ENCODE measurements at regions not wholly inside any gene's neighbourhood (a gene's known extent, or its start where the extent isn't known, plus 50 kb on each side); places are given as distances from the start of the nearest gene placed in this dataset.

- DNase-seq = no peak
Measured at GRCh38 chr1:195799016-195799415, 809.2 kb downstream of the KCNT2 start.

GRCh38 chr1:195794225-195794624 is 814.0 kb downstream of the KCNT2 start:
- DNase-seq = no peak

- DNase-seq = no peak
Measured at GRCh38 chr1:195791796-195792195, 816.4 kb downstream of the KCNT2 start.

- no peak for DNase-seq
Measured at GRCh38 chr1:195790514-195791168, 817.6 kb downstream of the KCNT2 start.

- DNase-seq = no peak
Measured at GRCh38 chr1:195789321-195789720, 818.9 kb downstream of the KCNT2 start.

- DNase-seq = no peak
Measured at GRCh38 chr1:195788721-195789120, 819.5 kb downstream of the KCNT2 start.

GRCh38 chr1:195785830-195786229 is 822.4 kb downstream of the KCNT2 start:
- DNase-seq = no peak

GRCh38 chr1:195773931-195774330 is 834.3 kb downstream of the KCNT2 start:
- no peak for DNase-seq

- DNase-seq = no peak
Measured at GRCh38 chr1:195769461-195769860, 838.8 kb downstream of the KCNT2 start.

GRCh38 chr1:195768936-195769335 is 839.3 kb downstream of the KCNT2 start:
- DNase-seq = no peak

GRCh38 chr1:195768377-195768776 is 839.9 kb downstream of the KCNT2 start:
- no peak for DNase-seq

- no peak for DNase-seq
Measured at GRCh38 chr1:195766709-195767108, 841.5 kb downstream of the KCNT2 start.

- DNase-seq = no peak
Measured at GRCh38 chr1:195765099-195765498, 843.1 kb downstream of the KCNT2 start.

- no peak for DNase-seq
Measured at GRCh38 chr1:195763907-195764374, 844.3 kb downstream of the KCNT2 start.

GRCh38 chr1:195763146-195763906 is 844.9 kb downstream of the KCNT2 start:
- no peak for DNase-seq

- DNase-seq = no peak
Measured at GRCh38 chr1:195761104-195761503, 847.1 kb downstream of the KCNT2 start.

GRCh38 chr1:195756109-195756508 is 852.1 kb downstream of the KCNT2 start:
- no peak for DNase-seq

- DNase-seq = no peak
Measured at GRCh38 chr1:195754874-195755273, 853.4 kb downstream of the KCNT2 start.

- no peak for DNase-seq
Measured at GRCh38 chr1:195754303-195754702, 853.9 kb downstream of the KCNT2 start.

GRCh38 chr1:195748969-195749368 is 859.3 kb downstream of the KCNT2 start:
- no peak for DNase-seq

- no peak for DNase-seq
Measured at GRCh38 chr1:195745189-195746010, 862.8 kb downstream of the KCNT2 start.

GRCh38 chr1:195744256-195744655 is 864.0 kb downstream of the KCNT2 start:
- DNase-seq = no peak

GRCh38 chr1:195740862-195741261 is 867.4 kb downstream of the KCNT2 start:
- no peak for DNase-seq

Data from HCEC 1CT (cell line).